Prostate gland (tissue), 2 donors: ENCODE measurements at regions not wholly inside any gene's neighbourhood (a gene's known extent, or its start where the extent isn't known, plus 50 kb on each side); places are given as distances from the start of the nearest gene placed in this dataset.

Source experiments
- CTCF ChIP-seq, 4 experiments: fragments of 200-600 bp in 2 of 4; fragments of 450-650 bp in 2 of 4; sonication (generic) in 2 of 4; IDR thresholded peaks; 1 replicate in 3 of 4; 2 replicates in 1 of 4; pipeline ENCODE4 v1.5.1; 2016 to 2019; ENCODE audit warnings: antibody characterized with exemption in 4 of 4, mild to moderate bottlenecking in 2 of 4, moderate library complexity in 2 of 4
- POLR2A ChIP-seq: fragments of 450-650 bp; IDR thresholded peaks from one replicate; pipeline ENCODE4 v1.6.1; 2016; ENCODE audit warnings: antibody characterized with exemption, mild to moderate bottlenecking

GRCh38 chr2:43051338-43051737 is 175.1 kb downstream of the ZFP36L2 start:
- TF ChIP-seq POLR2A: no peak
- no peak for TF ChIP-seq CTCF (IDR thresholded peaks at IDR 0.05)
